DND-41 (cell line): ENCODE measurements at regions not wholly inside any gene's neighbourhood (a gene's known extent, or its start where the extent isn't known, plus 50 kb on each side); places are given as distances from the start of the nearest gene placed in this dataset.

ENCODE experiments used
- ATAC-seq: fragments of 200-7000 bp; cut with Tn5 transposase; 3 replicates; pipeline ENCODE4 v1.9.1; 2021; ENCODE audit warnings: low read depth; ENCODE audit not compliant: insufficient read depth
- DNase-seq: peaks from one replicate; pipeline ENCODE4 v3.0.0-alpha.2; 2020
- H2AFZ ChIP-seq: 2 replicates; pipeline ENCODE4 v1.6.0; 2012; ENCODE audit warnings: low read depth, low read length
- H3K27ac ChIP-seq: 2 replicates; pipeline ENCODE4 v1.5.1; 2012; ENCODE audit warnings: low read length, inconsistent platforms
- H3K27me3 ChIP-seq: fragments of 200-600 bp; sonication (generic); 2 replicates; pipeline ENCODE4 v1.6.0; 2012; ENCODE audit warnings: low read length, mild to moderate bottlenecking, inconsistent platforms; ENCODE audit not compliant: insufficient read depth, poor library complexity
- H3K36me3 ChIP-seq: 2 replicates; pipeline ENCODE4 v1.5.1; 2012; ENCODE audit warnings: low read length, inconsistent platforms; ENCODE audit not compliant: insufficient read depth
- H3K4me1 ChIP-seq: 2 replicates; pipeline ENCODE4 v1.5.1; 2012; ENCODE audit warnings: mild to moderate bottlenecking, low read length; ENCODE audit not compliant: insufficient read depth
- H3K4me2 ChIP-seq: 2 replicates; pipeline ENCODE4 v1.6.0; 2012; ENCODE audit warnings: mild to moderate bottlenecking, moderate library complexity, low read length, inconsistent platforms; ENCODE audit not compliant: insufficient read depth
- H3K4me3 ChIP-seq, 2 experiments: fragments of 200-600 bp in 1 of 2; shearing (Covaris generic) in 1 of 2; 2 replicates each; pipeline ENCODE4 v1.5.1; 2012 to 2016; ENCODE audit warnings: inconsistent platforms in 2 of 2, low read length in 2 of 2, mild to moderate bottlenecking in 2 of 2, low read depth in 1 of 2, moderate library complexity in 1 of 2
- H3K79me2 ChIP-seq: 2 replicates; pipeline ENCODE4 v1.6.0; 2012; ENCODE audit warnings: low read length, inconsistent platforms; ENCODE audit not compliant: insufficient read depth
- H3K9ac ChIP-seq: 2 replicates; pipeline ENCODE4 v1.6.0; 2012; ENCODE audit warnings: low read depth, mild to moderate bottlenecking, inconsistent platforms, low read length, moderate library complexity
- H3K9me3 ChIP-seq: 2 replicates; pipeline ENCODE4 v1.5.1; 2012; ENCODE audit warnings: low read length, moderate library complexity, mild to moderate bottlenecking, inconsistent platforms; ENCODE audit not compliant: insufficient read depth, severe bottlenecking
- H4K20me1 ChIP-seq: 2 replicates; pipeline ENCODE4 v1.6.0; 2012; ENCODE audit warnings: low read length; ENCODE audit not compliant: insufficient read depth
- EZH2 ChIP-seq: IDR thresholded peaks from 3 replicates; pipeline ENCODE4 v1.6.1; 2012; ENCODE audit warnings: borderline replicate concordance, low read depth, mild to moderate bottlenecking, moderate library complexity, low read length, inconsistent platforms; ENCODE audit not compliant: severe bottlenecking
- TF ChIP-seq, protein P1 (sequence below): IDR thresholded peaks from 2 replicates; pipeline ENCODE4 v1.5.1; 2012; ENCODE audit warnings: borderline replicate concordance, low read length, moderate library complexity, mild to moderate bottlenecking; ENCODE audit not compliant: poor library complexity, severe bottlenecking; ENCODE audit errors: extremely low read depth

GRCh38 chr18:24660956-24661355 lies 200.5 kb downstream of the HRH4 start:
- Histone ChIP-seq H3K27ac (no peak overlapping the region), H3K4me1 (peaks cover 17% of the 10 kb centered on the region), H3K9me3 (no peaks in the 10 kb centered on the region), H2AFZ (no peak overlapping the region), H4K20me1 (no peaks in the 10 kb centered on the region), H3K9ac (no peak overlapping the region), H3K4me3 (no peak overlapping the region), H3K36me3 (no peaks in the 10 kb centered on the region), H3K4me2 (peak overlapping the region; percentile 64), H3K27me3 (no peaks in the 10 kb centered on the region), H3K79me2 (no peaks in the 10 kb centered on the region)
- no peak for DNase-seq
- no peak for TF ChIP-seq EZH2
- TF ChIP-seq, protein P1, sequence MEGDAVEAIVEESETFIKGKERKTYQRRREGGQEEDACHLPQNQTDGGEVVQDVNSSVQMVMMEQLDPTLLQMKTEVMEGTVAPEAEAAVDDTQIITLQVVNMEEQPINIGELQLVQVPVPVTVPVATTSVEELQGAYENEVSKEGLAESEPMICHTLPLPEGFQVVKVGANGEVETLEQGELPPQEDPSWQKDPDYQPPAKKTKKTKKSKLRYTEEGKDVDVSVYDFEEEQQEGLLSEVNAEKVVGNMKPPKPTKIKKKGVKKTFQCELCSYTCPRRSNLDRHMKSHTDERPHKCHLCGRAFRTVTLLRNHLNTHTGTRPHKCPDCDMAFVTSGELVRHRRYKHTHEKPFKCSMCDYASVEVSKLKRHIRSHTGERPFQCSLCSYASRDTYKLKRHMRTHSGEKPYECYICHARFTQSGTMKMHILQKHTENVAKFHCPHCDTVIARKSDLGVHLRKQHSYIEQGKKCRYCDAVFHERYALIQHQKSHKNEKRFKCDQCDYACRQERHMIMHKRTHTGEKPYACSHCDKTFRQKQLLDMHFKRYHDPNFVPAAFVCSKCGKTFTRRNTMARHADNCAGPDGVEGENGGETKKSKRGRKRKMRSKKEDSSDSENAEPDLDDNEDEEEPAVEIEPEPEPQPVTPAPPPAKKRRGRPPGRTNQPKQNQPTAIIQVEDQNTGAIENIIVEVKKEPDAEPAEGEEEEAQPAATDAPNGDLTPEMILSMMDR: no peak
- no peak for ATAC-seq

GRCh38 chr18:24662412-24662821 lies 202.0 kb downstream of the HRH4 start:
- Histone ChIP-seq H3K4me2 (no peak overlapping the region), H3K27me3 (no peaks in the 10 kb centered on the region), H3K27ac (no peak overlapping the region), H3K4me1 (peaks cover 17% of the 10 kb centered on the region), H3K79me2 (no peaks in the 10 kb centered on the region), H3K9me3 (no peaks in the 10 kb centered on the region), H3K9ac (no peak overlapping the region), H2AFZ (no peak overlapping the region), H4K20me1 (no peaks in the 10 kb centered on the region), H3K36me3 (no peaks in the 10 kb centered on the region), H3K4me3 (no peak overlapping the region)
- no peak for ATAC-seq
- no peak for DNase-seq
- TF ChIP-seq, protein P1: no peak
- TF ChIP-seq EZH2: no peak

- no peak overlapping the region for H3K9ac ChIP-seq
- H3K27ac ChIP-seq: no peak overlapping the region
- H3K4me2 ChIP-seq: no peak overlapping the region
- no peak for DNase-seq
- no peaks in the 10 kb centered on the region for H3K79me2 ChIP-seq
- no peak overlapping the region for H3K4me3 ChIP-seq
- ATAC-seq: no peak
- no peak overlapping the region for H2AFZ ChIP-seq
- TF ChIP-seq, protein P1: no peak
- no peak for TF ChIP-seq EZH2
- no peaks in the 10 kb centered on the region for H3K27me3 ChIP-seq
- no peaks in the 10 kb centered on the region for H3K36me3 ChIP-seq
- H3K9me3 ChIP-seq: no peaks in the 10 kb centered on the region
- H4K20me1 ChIP-seq: no peaks in the 10 kb centered on the region
- peaks cover 17% of the 10 kb centered on the region for H3K4me1 ChIP-seq
These were observed 202.6 kb downstream of the HRH4 start for GRCh38 chr18:24663026-24663425.

GRCh38 chr18:24669015-24669414 lies 208.6 kb downstream of the HRH4 start:
- Histone ChIP-seq H3K36me3 (no peaks in the 10 kb centered on the region), H3K27ac (no peak overlapping the region), H3K4me1 (no peaks in the 10 kb centered on the region), H3K9me3 (no peaks in the 10 kb centered on the region), H3K4me3 (no peak overlapping the region), H3K4me2 (no peak overlapping the region), H4K20me1 (no peaks in the 10 kb centered on the region), H2AFZ (no peak overlapping the region), H3K79me2 (no peaks in the 10 kb centered on the region), H3K9ac (no peak overlapping the region), H3K27me3 (no peaks in the 10 kb centered on the region)
- no peak for DNase-seq
- ATAC-seq: no peak
- TF ChIP-seq, protein P1: no peak
- no peak for TF ChIP-seq EZH2
